ENCODE measurements at regions not wholly inside any gene's neighbourhood (a gene's known extent, or its start where the extent isn't known, plus 50 kb on each side); places are given as distances from the start of the nearest gene placed in this dataset.

DNA sequence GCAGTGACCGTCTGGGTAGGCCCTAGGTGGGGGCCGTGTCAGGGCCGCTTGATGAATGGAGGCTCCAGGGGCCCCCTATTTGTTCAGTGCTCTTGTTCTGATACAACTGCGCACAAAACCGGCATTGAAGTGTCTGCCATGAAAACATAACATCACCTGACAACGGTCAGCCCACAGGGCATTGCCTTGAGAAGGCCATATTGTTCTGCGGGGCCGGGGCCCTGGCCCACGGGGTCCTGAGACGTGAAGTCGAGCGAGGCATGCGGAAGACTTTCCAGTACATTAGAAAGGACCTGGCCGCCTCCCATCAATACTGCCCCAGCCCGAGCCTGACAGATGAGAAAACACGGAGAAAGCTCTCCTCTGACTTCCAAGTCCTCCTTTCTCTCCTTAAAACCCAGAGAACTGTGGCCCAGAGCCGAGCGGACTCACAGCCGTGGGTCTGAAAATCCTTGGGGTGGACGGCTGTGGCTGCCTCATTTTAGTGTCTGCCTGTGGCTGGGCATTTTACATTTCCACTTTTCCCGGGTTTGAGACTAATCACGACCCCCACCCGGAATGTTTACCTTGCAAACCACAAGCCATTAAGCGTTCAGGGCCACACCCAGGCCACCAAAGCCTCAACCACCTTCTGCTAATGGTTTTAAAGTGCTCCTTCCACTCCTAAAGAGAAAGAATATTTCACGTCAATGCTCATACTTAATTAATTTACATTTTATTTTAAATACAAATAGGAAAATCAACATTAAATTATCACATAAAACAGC is 391.0 kb upstream of the IRX2 start:
- Mint-ChIP-seq H3K9me3 (ENCODE audit: unreplicated experiment) (peaks cover 36% of the 10 kb centered on the region), H3K4me1 (ENCODE audit: unreplicated experiment) (no peaks in the 10 kb centered on the region), H3K27me3 (ENCODE audit: unreplicated experiment) (no peaks in the 10 kb centered on the region), H3K36me3 (ENCODE audit: unreplicated experiment) (no peaks in the 10 kb centered on the region), H3K27ac (ENCODE audit: unreplicated experiment) (no peak overlapping the region), H3K4me3 (ENCODE audit: unreplicated experiment) (no peak overlapping the region)
- TF ChIP-seq, protein P1, sequence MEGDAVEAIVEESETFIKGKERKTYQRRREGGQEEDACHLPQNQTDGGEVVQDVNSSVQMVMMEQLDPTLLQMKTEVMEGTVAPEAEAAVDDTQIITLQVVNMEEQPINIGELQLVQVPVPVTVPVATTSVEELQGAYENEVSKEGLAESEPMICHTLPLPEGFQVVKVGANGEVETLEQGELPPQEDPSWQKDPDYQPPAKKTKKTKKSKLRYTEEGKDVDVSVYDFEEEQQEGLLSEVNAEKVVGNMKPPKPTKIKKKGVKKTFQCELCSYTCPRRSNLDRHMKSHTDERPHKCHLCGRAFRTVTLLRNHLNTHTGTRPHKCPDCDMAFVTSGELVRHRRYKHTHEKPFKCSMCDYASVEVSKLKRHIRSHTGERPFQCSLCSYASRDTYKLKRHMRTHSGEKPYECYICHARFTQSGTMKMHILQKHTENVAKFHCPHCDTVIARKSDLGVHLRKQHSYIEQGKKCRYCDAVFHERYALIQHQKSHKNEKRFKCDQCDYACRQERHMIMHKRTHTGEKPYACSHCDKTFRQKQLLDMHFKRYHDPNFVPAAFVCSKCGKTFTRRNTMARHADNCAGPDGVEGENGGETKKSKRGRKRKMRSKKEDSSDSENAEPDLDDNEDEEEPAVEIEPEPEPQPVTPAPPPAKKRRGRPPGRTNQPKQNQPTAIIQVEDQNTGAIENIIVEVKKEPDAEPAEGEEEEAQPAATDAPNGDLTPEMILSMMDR (IDR thresholded peaks at IDR 0.05): no peak
- DNase-seq (ENCODE audit: extremely low spot score, unreplicated experiment): peak; percentile 78

DNA sequence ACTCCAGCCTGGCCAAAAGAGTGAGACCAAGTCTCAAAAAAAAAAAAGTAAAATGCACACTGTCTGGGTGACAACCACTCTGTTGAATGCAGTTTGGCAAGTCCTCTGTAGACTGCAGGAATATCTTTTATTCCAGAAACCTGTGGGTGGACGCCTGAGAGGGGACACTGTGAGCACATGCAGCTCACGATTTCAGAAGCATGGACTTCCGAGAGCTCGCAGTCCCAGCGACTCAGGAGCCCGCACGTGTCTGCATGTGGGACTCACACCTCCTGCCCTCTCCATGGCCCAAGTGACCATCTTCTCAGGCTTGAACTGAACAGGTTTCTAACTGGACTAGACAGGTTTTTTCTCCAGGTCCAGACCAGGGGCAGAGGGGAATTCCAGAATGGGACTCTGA is 388.6 kb upstream of the IRX2 start:
- no peak overlapping the region for H3K4me3 Mint-ChIP-seq (ENCODE audit: unreplicated experiment)
- H3K27me3 Mint-ChIP-seq (ENCODE audit: unreplicated experiment): no peaks in the 10 kb centered on the region
- H3K36me3 Mint-ChIP-seq (ENCODE audit: unreplicated experiment): no peaks in the 10 kb centered on the region
- H3K27ac Mint-ChIP-seq (ENCODE audit: unreplicated experiment): no peak overlapping the region
- peak; percentile 62 for DNase-seq (ENCODE audit: extremely low spot score, unreplicated experiment)
- H3K9me3 Mint-ChIP-seq (ENCODE audit: unreplicated experiment): peaks cover 26% of the 10 kb centered on the region
- TF ChIP-seq, protein P1 (IDR thresholded peaks at IDR 0.05): no peak
- H3K4me1 Mint-ChIP-seq (ENCODE audit: unreplicated experiment): no peaks in the 10 kb centered on the region

GRCh38 chr5:3139499-3139931 is 388.0 kb upstream of the IRX2 start:
- TF ChIP-seq, protein P1 (IDR thresholded peaks at IDR 0.05): no peak
- Mint-ChIP-seq H3K9me3 (ENCODE audit: unreplicated experiment) (peaks cover 27% of the 10 kb centered on the region), H3K27me3 (ENCODE audit: unreplicated experiment) (no peaks in the 10 kb centered on the region), H3K4me1 (ENCODE audit: unreplicated experiment) (no peaks in the 10 kb centered on the region), H3K4me3 (ENCODE audit: unreplicated experiment) (no peak overlapping the region), H3K36me3 (ENCODE audit: unreplicated experiment) (no peaks in the 10 kb centered on the region), H3K27ac (ENCODE audit: unreplicated experiment) (no peak overlapping the region)
- no peak for DNase-seq (ENCODE audit: extremely low spot score, unreplicated experiment)

GRCh38 chr5:3131161-3131560 is 379.7 kb upstream of the IRX2 start:
- H3K9me3 Mint-ChIP-seq (ENCODE audit: unreplicated experiment): peaks cover 40% of the 10 kb centered on the region
- TF ChIP-seq, protein P1 (IDR thresholded peaks at IDR 0.05): no peak
- no peak for DNase-seq (ENCODE audit: extremely low spot score, unreplicated experiment)
- no peak overlapping the region for H3K4me3 Mint-ChIP-seq (ENCODE audit: unreplicated experiment)
- no peaks in the 10 kb centered on the region for H3K27me3 Mint-ChIP-seq (ENCODE audit: unreplicated experiment)
- H3K27ac Mint-ChIP-seq (ENCODE audit: unreplicated experiment): no peak overlapping the region
- no peaks in the 10 kb centered on the region for H3K36me3 Mint-ChIP-seq (ENCODE audit: unreplicated experiment)
- no peaks in the 10 kb centered on the region for H3K4me1 Mint-ChIP-seq (ENCODE audit: unreplicated experiment)

GRCh38 chr5:3129252-3129651 is 377.8 kb upstream of the IRX2 start:
- no peak for DNase-seq (ENCODE audit: extremely low spot score, unreplicated experiment)
- no peaks in the 10 kb centered on the region for H3K36me3 Mint-ChIP-seq (ENCODE audit: unreplicated experiment)
- no peaks in the 10 kb centered on the region for H3K27me3 Mint-ChIP-seq (ENCODE audit: unreplicated experiment)
- TF ChIP-seq, protein P1 (IDR thresholded peaks at IDR 0.05): no peak
- H3K27ac Mint-ChIP-seq (ENCODE audit: unreplicated experiment): no peak overlapping the region
- H3K4me3 Mint-ChIP-seq (ENCODE audit: unreplicated experiment): no peak overlapping the region
- peaks cover 36% of the 10 kb centered on the region for H3K9me3 Mint-ChIP-seq (ENCODE audit: unreplicated experiment)
- H3K4me1 Mint-ChIP-seq (ENCODE audit: unreplicated experiment): no peaks in the 10 kb centered on the region
